IMR-90 (cell line): ENCODE measurements at regions not wholly inside any gene's neighbourhood (a gene's known extent, or its start where the extent isn't known, plus 50 kb on each side); places are given as distances from the start of the nearest gene placed in this dataset.

ENCODE experiments used
- CEBPB ChIP-seq: IDR thresholded peaks from 2 replicates; pipeline ENCODE4 v1.6.1; 2012; ENCODE audit warnings: low read depth, low read length, improper control_type of control experiment
- MAFK ChIP-seq: IDR thresholded peaks from 2 replicates; pipeline ENCODE4 v1.6.1; 2012; ENCODE audit warnings: low read depth, low read length, improper control_type of control experiment
- POLR2A ChIP-seq: IDR thresholded peaks from 2 replicates; pipeline ENCODE4 v1.6.1; 2012; ENCODE audit warnings: mild to moderate bottlenecking, low read depth, low read length
- RAD21 ChIP-seq: IDR thresholded peaks from 2 replicates; pipeline ENCODE4 v1.6.1; 2012; ENCODE audit warnings: low read length, improper control_type of control experiment
- RCOR1 ChIP-seq: IDR thresholded peaks from 2 replicates; pipeline ENCODE4 v1.6.1; 2012; ENCODE audit warnings: mild to moderate bottlenecking, low read length, improper control_type of control experiment; ENCODE audit not compliant: insufficient replicate concordance
- RFX5 ChIP-seq: IDR thresholded peaks from 2 replicates; pipeline ENCODE4 v1.8.0; 2012; ENCODE audit warnings: low read depth, mild to moderate bottlenecking, low read length, moderate library complexity
- TF ChIP-seq, protein P1 (sequence below): conservative IDR thresholded peaks from 2 replicates; pipeline ENCODE4 v1.5.1; 2012; ENCODE audit warnings: mild to moderate bottlenecking, low read depth, low read length, improper control_type of control experiment
- TF ChIP-seq, protein P2 (sequence below): fragments of 150-350 bp; IDR thresholded peaks from 2 replicates; pipeline ENCODE4 v1.6.1; 2016; ENCODE audit warnings: low read depth, mild to moderate bottlenecking, low read length, moderate library complexity, borderline replicate concordance

DNA sequence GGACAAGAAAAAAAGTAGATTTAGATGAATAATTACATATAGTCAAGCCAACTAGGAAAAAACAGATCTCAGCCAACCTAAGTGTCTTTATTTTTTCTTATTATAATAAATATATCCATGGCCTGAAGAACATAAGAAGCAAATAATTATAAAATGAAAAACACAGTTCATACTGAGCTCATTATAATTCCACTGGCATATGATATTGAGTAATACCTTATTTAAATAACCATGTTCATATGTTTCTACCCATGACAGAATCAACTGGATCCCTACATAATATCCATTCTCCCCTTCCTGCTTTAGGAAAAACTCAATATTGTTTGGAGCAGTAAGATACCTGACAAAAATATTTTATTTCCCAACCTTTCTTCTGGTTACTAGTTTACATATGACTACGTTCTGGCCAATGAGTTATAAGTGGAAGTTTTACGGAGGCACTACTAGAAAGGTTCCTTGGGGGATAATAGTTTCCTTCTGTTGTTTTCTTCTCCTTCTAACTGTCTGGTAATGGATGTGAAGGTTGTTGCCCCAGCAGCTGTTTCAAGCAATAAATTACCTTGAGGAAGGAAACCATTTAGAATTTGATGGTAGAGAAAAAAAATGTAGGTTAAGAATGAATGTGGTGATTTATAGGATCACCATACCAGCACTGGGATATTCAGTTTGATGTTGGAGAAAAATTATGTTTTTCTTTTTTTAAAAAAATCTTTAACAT lies 184.1 kb upstream of the MBNL1 start:
- TF ChIP-seq, protein P1, sequence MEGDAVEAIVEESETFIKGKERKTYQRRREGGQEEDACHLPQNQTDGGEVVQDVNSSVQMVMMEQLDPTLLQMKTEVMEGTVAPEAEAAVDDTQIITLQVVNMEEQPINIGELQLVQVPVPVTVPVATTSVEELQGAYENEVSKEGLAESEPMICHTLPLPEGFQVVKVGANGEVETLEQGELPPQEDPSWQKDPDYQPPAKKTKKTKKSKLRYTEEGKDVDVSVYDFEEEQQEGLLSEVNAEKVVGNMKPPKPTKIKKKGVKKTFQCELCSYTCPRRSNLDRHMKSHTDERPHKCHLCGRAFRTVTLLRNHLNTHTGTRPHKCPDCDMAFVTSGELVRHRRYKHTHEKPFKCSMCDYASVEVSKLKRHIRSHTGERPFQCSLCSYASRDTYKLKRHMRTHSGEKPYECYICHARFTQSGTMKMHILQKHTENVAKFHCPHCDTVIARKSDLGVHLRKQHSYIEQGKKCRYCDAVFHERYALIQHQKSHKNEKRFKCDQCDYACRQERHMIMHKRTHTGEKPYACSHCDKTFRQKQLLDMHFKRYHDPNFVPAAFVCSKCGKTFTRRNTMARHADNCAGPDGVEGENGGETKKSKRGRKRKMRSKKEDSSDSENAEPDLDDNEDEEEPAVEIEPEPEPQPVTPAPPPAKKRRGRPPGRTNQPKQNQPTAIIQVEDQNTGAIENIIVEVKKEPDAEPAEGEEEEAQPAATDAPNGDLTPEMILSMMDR, result no peak
- TF ChIP-seq RFX5 (no peak), RCOR1 (no peak), RAD21 (no peak), CEBPB (no peak), POLR2A (no peak), MAFK (no peak)
- TF ChIP-seq, protein P2, sequence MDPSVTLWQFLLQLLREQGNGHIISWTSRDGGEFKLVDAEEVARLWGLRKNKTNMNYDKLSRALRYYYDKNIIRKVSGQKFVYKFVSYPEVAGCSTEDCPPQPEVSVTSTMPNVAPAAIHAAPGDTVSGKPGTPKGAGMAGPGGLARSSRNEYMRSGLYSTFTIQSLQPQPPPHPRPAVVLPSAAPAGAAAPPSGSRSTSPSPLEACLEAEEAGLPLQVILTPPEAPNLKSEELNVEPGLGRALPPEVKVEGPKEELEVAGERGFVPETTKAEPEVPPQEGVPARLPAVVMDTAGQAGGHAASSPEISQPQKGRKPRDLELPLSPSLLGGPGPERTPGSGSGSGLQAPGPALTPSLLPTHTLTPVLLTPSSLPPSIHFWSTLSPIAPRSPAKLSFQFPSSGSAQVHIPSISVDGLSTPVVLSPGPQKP, result no peak
